GM19372 (cell line): ENCODE measurements at regions not wholly inside any gene's neighbourhood (a gene's known extent, or its start where the extent isn't known, plus 50 kb on each side); places are given as distances from the start of the nearest gene placed in this dataset.
"Not testable (repeated sequence)": the region's sequence is repeated elsewhere in the genome, so short reads cannot be mapped to it uniquely, and the experiment has no call there.

Experiments used
- ATAC-seq: cut with Tn5 transposase; IDR thresholded peaks from one replicate; pipeline ENCODE4 v1.9.1; 2021; ENCODE audit warnings: mild to moderate bottlenecking, low read depth, moderate library complexity; ENCODE audit not compliant: unreplicated experiment

GRCh38 chr20:48367541-48368358, 460.0 kb downstream of the PREX1 start:
- not testable (repeated sequence) for ATAC-seq

- ATAC-seq = no peak
Observed at GRCh38 chr20:48366230-48366629, 461.6 kb downstream of the PREX1 start.

GRCh38 chr20:48364688-48365421, 462.9 kb downstream of the PREX1 start:
- ATAC-seq = no peak

- no peak for ATAC-seq
Observed at GRCh38 chr20:48364055-48364454, 463.7 kb downstream of the PREX1 start.

- no peak for ATAC-seq
Observed at GRCh38 chr20:48360342-48360975, 467.3 kb downstream of the PREX1 start.

GRCh38 chr20:48359692-48360341, 468.0 kb downstream of the PREX1 start:
- no peak for ATAC-seq

GRCh38 chr20:48359055-48359390, 468.8 kb downstream of the PREX1 start:
- not testable (repeated sequence) for ATAC-seq

GRCh38 chr20:48358176-48359054, 469.4 kb downstream of the PREX1 start:
- no peak for ATAC-seq

GRCh38 chr20:48357714-48358113, 470.1 kb downstream of the PREX1 start:
- ATAC-seq = no peak

- no peak for ATAC-seq
Observed at GRCh38 chr20:48354903-48355302, 472.9 kb downstream of the PREX1 start.

GRCh38 chr20:48354320-48354876, 473.4 kb downstream of the PREX1 start:
- ATAC-seq = no peak

GRCh38 chr20:48352628-48353027, 475.2 kb downstream of the PREX1 start:
- no peak for ATAC-seq

- no peak for ATAC-seq
Observed at GRCh38 chr20:48352042-48352441, 475.8 kb downstream of the PREX1 start.

- ATAC-seq = no peak
Observed at GRCh38 chr20:48350313-48350988, 477.3 kb downstream of the PREX1 start.

GRCh38 chr20:48349656-48350055, 478.1 kb downstream of the PREX1 start:
- ATAC-seq = no peak

GRCh38 chr20:48348022-48348421, 479.8 kb downstream of the PREX1 start:
- ATAC-seq = no peak

GRCh38 chr20:48342822-48343513, 484.8 kb downstream of the PREX1 start:
- no peak for ATAC-seq

GRCh38 chr20:48340883-48341281, 486.9 kb downstream of the PREX1 start:
- ATAC-seq = no peak
